BE2C (cell line): ENCODE measurements at regions not wholly inside any gene's neighbourhood (a gene's known extent, or its start where the extent isn't known, plus 50 kb on each side); places are given as distances from the start of the nearest gene placed in this dataset.

Experiments used
- DNase-seq: peaks from one replicate; pipeline ENCODE4 v3.0.0-alpha.2; 2020
- H3K27me3 ChIP-seq: fragments of 250-450 bp; sonication (Bioruptor Pico); 2 replicates; pipeline ENCODE4 v1.5.1; 2020; ENCODE audit warnings: mild to moderate bottlenecking
- H3K36me3 ChIP-seq: fragments of 250-450 bp; sonication (Bioruptor Pico); 2 replicates; pipeline ENCODE4 v1.5.1; 2020; ENCODE audit warnings: mild to moderate bottlenecking
- H3K4me1 ChIP-seq: fragments of 250-450 bp; sonication (Bioruptor Pico); 2 replicates; pipeline ENCODE4 v1.5.1; 2020
- H3K4me3 ChIP-seq: 2 replicates; pipeline ENCODE4 v1.5.1; 2011; ENCODE audit warnings: low read depth, low read length
- H3K9me3 ChIP-seq: fragments of 250-450 bp; sonication (Bioruptor Pico); 2 replicates; pipeline ENCODE4 v1.5.1; 2020
- TF ChIP-seq, protein P1 (sequence below): IDR thresholded peaks from 2 replicates; pipeline ENCODE4 v1.5.1; 2012; ENCODE audit warnings: mild to moderate bottlenecking, low read depth, low read length

DNA sequence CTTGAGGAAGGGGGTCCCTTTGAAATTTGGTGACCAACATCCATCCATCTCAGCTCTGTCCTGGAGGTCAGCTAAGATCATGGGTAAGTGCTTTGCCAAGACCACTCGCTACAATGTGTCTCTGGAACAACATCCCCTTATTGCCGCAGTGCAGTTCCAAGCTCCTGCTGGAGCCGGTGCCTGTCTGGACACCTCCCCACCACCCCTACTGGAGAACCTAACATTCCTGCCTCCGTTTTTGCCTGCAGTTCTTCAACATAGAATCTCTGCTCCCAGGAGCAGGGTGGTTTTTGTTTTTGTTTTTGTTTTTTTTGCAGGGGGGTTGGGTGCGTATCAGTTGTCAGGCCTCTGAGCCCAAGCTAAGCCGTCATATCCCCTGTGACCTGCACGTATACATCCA is 51.2 kb upstream of the FXYD4 start:
- Histone ChIP-seq H3K4me3 (no peak overlapping the region), H3K4me1 (no peaks in the 10 kb centered on the region), H3K27me3 (no peaks in the 10 kb centered on the region), H3K36me3 (no peaks in the 10 kb centered on the region), H3K9me3 (no peaks in the 10 kb centered on the region)
- TF ChIP-seq, protein P1, sequence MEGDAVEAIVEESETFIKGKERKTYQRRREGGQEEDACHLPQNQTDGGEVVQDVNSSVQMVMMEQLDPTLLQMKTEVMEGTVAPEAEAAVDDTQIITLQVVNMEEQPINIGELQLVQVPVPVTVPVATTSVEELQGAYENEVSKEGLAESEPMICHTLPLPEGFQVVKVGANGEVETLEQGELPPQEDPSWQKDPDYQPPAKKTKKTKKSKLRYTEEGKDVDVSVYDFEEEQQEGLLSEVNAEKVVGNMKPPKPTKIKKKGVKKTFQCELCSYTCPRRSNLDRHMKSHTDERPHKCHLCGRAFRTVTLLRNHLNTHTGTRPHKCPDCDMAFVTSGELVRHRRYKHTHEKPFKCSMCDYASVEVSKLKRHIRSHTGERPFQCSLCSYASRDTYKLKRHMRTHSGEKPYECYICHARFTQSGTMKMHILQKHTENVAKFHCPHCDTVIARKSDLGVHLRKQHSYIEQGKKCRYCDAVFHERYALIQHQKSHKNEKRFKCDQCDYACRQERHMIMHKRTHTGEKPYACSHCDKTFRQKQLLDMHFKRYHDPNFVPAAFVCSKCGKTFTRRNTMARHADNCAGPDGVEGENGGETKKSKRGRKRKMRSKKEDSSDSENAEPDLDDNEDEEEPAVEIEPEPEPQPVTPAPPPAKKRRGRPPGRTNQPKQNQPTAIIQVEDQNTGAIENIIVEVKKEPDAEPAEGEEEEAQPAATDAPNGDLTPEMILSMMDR, result no peak
- DNase-seq, result no peak

GRCh38 chr10:43318976-43319960 is 52.2 kb upstream of the FXYD4 start:
- H3K9me3 ChIP-seq, result no peaks in the 10 kb centered on the region
- no peak overlapping the region for H3K4me3 ChIP-seq
- no peaks in the 10 kb centered on the region for H3K36me3 ChIP-seq
- DNase-seq, result no peak
- TF ChIP-seq, protein P1, result peak; percentile 23; the same call in 1 of the 2 replicates
- no peaks in the 10 kb centered on the region for H3K27me3 ChIP-seq
- no peaks in the 10 kb centered on the region for H3K4me1 ChIP-seq

DNA sequence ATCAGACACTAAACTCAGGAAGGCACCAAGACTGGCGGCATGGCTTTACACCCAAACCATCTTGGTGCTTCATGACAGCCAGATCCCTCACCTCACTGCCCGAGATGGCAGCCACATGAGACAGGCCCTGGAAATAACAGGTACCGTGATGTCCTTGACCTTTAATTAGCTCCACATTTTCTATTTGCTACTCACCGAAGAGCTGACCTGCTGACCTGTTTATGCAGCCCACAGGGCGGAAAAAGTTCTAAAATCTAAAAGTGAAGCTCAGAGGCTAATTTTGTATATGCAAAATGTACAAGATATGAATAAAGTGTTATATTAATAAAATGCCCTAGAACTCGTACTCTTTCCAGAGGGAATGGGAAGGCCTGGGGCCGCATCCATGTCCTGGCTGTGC is 51.6 kb upstream of the RASGEF1A start:
- no peak overlapping the region for H3K4me3 ChIP-seq
- DNase-seq, result no peak
- no peaks in the 10 kb centered on the region for H3K9me3 ChIP-seq
- TF ChIP-seq, protein P1, result no peak
- no peaks in the 10 kb centered on the region for H3K27me3 ChIP-seq
- no peaks in the 10 kb centered on the region for H3K36me3 ChIP-seq
- H3K4me1 ChIP-seq, result no peaks in the 10 kb centered on the region

DNA sequence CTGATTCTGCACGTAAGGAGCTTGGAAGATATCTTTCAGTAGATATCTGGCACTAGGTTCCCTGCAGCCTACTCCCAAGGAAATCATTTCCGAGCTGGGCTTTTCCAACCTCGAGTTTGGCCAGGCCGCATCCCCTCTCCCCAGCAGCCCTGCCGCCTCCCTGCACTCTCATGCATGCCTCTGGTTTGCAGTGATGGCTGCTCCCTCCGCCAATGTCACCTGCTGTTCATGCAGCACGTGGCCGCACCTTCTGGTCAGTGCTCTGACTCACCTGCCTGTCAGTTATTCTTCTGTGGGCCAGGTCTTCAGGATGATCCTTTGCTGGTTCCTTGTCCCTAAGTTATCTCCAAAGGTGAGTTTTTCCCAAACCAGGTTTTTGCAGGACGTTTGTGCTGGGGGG is 50.6 kb upstream of the RASGEF1A start:
- Histone ChIP-seq H3K9me3 (no peaks in the 10 kb centered on the region), H3K27me3 (no peaks in the 10 kb centered on the region), H3K36me3 (no peaks in the 10 kb centered on the region), H3K4me3 (no peak overlapping the region), H3K4me1 (no peaks in the 10 kb centered on the region)
- no peak for DNase-seq
- TF ChIP-seq, protein P1, result no peak

GRCh38 chr10:43316988-43317387 is 50.1 kb upstream of the RASGEF1A start:
- H3K4me1 ChIP-seq, result no peaks in the 10 kb centered on the region
- H3K4me3 ChIP-seq, result no peak overlapping the region
- no peak for DNase-seq
- H3K27me3 ChIP-seq, result no peaks in the 10 kb centered on the region
- TF ChIP-seq, protein P1, result no peak
- no peaks in the 10 kb centered on the region for H3K9me3 ChIP-seq
- no peaks in the 10 kb centered on the region for H3K36me3 ChIP-seq
